ENCODE measurements at regions not wholly inside any gene's neighbourhood (a gene's known extent, or its start where the extent isn't known, plus 50 kb on each side); places are given as distances from the start of the nearest gene placed in this dataset.
"Not testable (repeated sequence)": the region's sequence is repeated elsewhere in the genome, so short reads cannot be mapped to it uniquely, and the experiment has no call there.

DNA sequence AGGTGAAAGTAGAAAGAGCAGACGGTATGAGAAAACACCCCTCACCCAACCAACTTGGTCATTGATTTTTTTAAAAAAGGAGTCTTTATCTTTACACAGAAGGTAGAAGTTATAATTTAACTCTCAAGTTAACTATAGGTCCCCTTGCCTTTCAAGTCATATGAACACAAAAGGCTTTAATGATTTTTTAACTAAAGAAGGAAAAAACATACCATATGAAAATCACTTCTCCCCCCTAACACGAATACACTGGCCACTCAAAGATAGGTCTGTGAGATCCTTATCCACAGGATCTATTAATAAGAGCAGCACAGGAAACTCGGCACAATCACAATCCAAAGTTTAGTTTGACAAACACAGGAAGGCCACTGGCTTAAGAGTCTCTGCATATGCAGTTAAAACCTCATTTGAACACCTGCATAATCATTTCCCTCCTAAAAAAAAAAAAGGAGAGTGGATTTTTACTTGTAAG, 138.0 kb downstream of the ENC1 start:
- DNase-seq (ENCODE audit: low spot score): no peak
- intact Hi-C loops (cut with DNase I): no loop called here

GRCh38 chr5:74501674-74502478, 138.7 kb downstream of the ENC1 start:
- intact Hi-C loops (cut with DNase I): no loop called here
- DNase-seq (ENCODE audit: low spot score): no peak

GRCh38 chr5:74500110-74500917, 140.2 kb downstream of the ENC1 start:
- DNase-seq (ENCODE audit: low spot score): no peak
- intact Hi-C loops (cut with DNase I): no loop called here

DNA sequence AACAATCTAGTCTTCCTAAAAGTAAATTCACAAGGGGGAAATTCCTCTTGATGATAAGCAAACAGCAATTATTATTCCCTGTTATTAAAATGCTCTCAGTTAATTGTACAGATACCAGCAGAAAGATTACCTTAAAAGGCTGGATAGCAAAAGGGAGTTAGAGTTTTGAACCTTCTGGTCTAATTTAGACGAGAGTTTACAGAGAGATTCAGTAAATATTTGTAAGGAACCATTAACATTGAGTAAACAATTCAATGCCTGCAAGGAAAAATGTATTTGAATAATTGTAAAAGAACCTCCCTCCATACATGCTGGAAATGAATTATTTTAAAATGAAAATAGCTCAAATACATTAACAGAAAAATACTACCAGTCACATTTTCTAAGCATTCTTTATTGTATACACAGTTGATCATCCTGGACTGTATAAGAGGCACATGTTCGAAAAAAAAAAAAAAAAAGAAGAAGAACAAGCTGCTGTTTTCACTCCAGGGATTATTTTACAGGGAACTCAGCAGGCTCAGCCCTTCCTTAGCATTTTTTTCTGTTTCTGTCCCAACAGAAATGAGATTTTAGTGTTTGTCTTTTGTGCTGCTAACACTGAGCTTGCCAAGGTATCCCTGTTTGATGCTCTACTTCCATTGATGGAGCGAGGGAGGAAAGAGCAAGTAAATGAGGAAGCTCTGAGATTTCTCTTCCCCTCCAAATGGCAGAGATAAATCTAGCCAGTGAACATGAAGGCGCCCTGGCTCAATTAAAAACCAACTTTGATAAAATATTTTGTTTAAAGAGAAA, 141.1 kb downstream of the ENC1 start:
- DNase-seq (ENCODE audit: low spot score): no peak
- intact Hi-C loops (cut with DNase I): no loop called here

DNA sequence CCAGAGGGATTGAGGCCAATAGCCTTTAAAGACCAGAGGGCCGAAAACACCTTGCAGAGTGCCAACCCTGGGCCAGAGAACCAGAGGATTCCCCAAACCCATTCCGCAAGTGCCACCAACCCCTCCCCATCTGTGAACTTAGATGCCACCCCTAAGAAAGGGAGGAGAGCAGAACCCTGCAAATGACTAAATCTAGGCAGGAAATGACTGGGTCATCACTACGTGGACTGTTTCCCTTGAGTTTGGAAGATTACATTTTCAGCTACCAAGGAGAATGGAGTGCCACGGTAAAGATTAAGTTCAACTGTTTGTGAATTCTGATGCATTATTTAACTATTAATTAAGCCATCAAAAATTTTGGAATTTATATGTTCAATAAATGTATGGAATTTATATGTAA, 142.8 kb downstream of the ENC1 start:
- no peak for DNase-seq (ENCODE audit: low spot score)
- intact Hi-C loops (cut with DNase I): no loop called here

DNA sequence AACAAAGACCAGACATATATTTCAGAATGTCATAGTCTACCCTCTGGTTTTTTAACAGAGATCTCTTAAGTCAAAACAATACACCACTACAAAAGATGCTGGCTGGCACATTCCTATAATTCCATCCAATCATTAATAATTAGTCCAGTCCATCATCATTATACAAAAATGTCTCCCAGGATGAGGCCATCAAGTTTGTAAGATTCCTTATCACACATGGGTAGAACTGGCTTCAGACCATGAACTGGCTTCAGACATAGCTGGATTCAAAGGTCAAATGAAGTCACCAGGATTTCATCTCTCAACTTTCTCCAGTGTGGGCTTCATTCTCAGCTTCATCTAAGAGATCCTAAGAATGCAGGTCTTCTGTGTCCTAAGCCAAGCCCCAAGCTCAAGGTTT, 147.1 kb downstream of the ENC1 start:
- DNase-seq (ENCODE audit: low spot score): no peak
- intact Hi-C loops (cut with DNase I): no loop called here

DNA sequence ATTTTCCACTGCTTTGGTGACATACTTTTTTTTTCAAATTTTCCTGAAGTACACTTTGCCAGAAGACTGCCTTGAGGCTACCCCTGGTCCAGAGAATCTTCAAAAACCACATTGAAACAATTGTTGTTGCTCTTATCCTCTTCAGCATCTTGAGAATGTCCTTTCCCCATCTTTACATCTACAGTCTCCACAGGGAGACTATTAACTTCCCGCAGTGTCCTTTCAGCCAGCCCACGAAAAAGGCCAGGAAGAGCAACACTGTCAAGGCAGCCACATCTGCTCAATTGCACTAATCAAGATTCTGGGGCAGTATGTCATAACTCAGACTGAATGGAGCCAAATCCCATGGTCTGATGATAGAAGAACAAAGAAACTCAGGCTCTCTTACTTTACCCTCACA, 148.3 kb downstream of the ENC1 start:
- intact Hi-C loops (cut with DNase I): no loop called here
- DNase-seq (ENCODE audit: low spot score): no peak

GRCh38 chr5:74491586-74491985, 148.9 kb downstream of the ENC1 start:
- intact Hi-C loops (cut with DNase I): no loop called here
- no peak for DNase-seq (ENCODE audit: low spot score)

DNA sequence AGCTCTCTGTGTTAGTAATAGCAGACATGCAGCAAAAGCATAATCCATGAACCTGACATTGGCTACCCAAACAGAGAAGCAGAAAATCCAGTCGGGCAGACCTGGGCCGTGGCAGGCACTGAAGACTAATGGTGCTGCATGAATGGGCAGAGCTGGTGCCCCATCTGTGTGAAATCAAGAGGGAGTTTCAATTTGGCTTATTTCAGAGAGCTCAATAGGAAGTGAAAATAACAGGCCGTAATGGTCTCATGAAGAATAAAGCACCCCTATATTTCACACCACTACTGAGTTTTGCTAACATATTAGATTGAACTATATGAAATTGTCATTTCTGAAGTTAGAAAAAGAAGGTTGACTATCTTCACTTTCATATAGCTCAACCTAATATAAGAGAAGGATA, 149.7 kb downstream of the ENC1 start:
- intact Hi-C loops (cut with DNase I): no loop called here
- no peak for DNase-seq (ENCODE audit: low spot score)

GRCh38 chr5:74482990-74483389, 157.5 kb downstream of the ENC1 start:
- no peak for DNase-seq (ENCODE audit: low spot score)

DNA sequence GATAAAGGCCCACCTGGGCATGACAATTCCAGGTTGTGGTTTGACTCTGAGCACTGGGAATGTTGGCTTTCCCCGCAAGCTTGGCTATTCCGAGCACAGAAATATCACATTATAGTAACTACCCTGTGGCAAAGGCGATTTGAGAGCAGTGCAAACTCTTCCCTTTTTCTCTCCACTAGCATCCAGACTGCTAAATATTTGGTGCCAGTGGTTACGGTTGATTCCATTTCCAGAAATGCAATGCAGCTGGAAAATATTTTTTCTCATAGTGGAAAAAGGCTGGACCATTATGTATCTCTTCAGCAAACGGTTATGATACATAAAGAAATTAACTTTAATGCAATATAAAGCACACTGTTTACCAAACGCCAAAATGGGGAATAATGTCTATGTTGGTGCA, 158.0 kb downstream of the ENC1 start:
- DNase-seq (ENCODE audit: low spot score): no peak

More at GRCh38 chr5:74482990-74483389, 157.5 kb downstream of the ENC1 start:
- intact Hi-C loops (cut with DNase I): no loop called here

GRCh38 chr5:74481357-74481756, 159.2 kb downstream of the ENC1 start:
- DNase-seq (ENCODE audit: low spot score); intact Hi-C loops (cut with DNase I): not testable (repeated sequence)

More for the DNA sequence above, 158.0 kb downstream of the ENC1 start:
- intact Hi-C loops (cut with DNase I): no loop called here

DNA sequence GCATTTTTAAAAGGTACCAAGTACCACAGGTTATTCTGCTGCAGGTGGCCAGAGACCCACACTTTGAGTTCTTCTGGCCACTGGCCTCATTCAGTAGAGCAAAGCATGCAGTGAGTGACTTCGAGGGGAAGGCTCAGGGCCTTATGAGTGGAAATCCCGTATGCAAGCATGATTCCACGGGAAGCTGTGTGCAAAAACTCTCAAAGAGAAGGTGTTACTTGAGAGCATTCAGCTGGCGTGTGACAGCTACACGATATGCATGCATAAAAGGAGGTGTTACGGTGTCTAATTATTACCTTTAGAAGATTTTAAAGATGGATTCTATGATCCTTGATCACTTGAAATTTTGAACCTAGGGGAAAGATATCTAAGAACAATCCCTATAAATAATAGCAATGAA, 160.3 kb downstream of the ENC1 start:
- intact Hi-C loops (cut with DNase I): no loop called here
- DNase-seq (ENCODE audit: low spot score): no peak

GRCh38 chr5:74478328-74478727, 162.2 kb downstream of the ENC1 start:
- intact Hi-C loops (cut with DNase I): no loop called here
- no peak for DNase-seq (ENCODE audit: low spot score)

GRCh38 chr5:74477761-74478160, 162.8 kb downstream of the ENC1 start:
- intact Hi-C loops (cut with DNase I): no loop called here

GRCh38 chr5:74476819-74477453, 163.6 kb downstream of the ENC1 start:
- intact Hi-C loops (cut with DNase I): no loop called here

More at GRCh38 chr5:74477761-74478160, 162.8 kb downstream of the ENC1 start:
- DNase-seq (ENCODE audit: low spot score): no peak

DNA sequence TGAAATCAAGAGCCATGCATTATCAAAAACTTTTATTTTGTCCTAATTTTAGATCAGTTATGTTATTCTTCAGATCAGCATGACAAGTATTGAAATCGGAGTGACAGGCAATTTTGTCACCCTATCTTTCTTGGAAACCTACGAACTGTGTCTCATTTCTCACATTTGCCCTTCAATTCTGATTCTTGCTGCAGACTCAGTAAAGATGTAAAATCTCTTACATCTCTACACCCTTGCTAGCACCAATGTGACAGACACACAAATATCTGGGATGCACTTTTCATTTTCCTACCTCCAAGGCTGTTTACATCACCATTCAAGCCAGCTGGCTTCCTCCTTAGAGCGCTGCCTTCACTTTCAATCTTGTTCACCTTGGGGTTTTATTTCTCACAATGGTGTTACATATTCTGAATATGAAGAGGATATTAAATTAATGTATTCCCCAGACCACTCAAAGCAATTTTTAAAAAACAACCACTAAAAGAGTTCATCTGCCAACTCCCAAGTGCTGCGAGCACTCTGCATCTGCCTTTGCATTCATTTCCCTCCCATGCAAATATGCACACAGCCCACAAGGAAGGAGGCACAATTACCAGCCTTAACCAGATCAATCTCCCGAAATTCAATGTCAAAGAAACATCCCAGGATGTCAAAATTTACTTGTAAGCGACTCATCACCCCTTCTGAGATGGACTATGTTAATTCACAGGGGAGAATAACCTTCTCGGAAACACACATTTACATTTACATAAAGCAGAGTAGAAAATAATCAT, 164.3 kb downstream of the ENC1 start:
- intact Hi-C loops (cut with DNase I): no loop called here
- no peak for DNase-seq (ENCODE audit: low spot score)

More at GRCh38 chr5:74476819-74477453, 163.6 kb downstream of the ENC1 start:
- DNase-seq (ENCODE audit: low spot score): no peak

- DNase-seq (ENCODE audit: low spot score): no peak
- intact Hi-C loops (cut with DNase I): no loop called here
Observed at GRCh38 chr5:74471875-74472274, 168.7 kb downstream of the ENC1 start.
